HG03280 (cell line): ENCODE measurements at regions not wholly inside any gene's neighbourhood (a gene's known extent, or its start where the extent isn't known, plus 50 kb on each side); places are given as distances from the start of the nearest gene placed in this dataset.
"Not testable (repeated sequence)": the region's sequence is repeated elsewhere in the genome, so short reads cannot be mapped to it uniquely, and the experiment has no call there.

Source experiments
- ATAC-seq: cut with Tn5 transposase; IDR thresholded peaks from one replicate; pipeline ENCODE4 v1.9.1; 2021; ENCODE audit warnings: mild to moderate bottlenecking, moderate library complexity; ENCODE audit not compliant: unreplicated experiment

- no peak for ATAC-seq
Observed at GRCh38 chr5:130616161-130616560, 548.9 kb downstream of the HINT1 start.

GRCh38 chr5:130605234-130605633 lies 559.8 kb downstream of the HINT1 start:
- no peak for ATAC-seq

GRCh38 chr5:130596647-130597046 lies 568.4 kb downstream of the HINT1 start:
- ATAC-seq, result not testable (repeated sequence)

- ATAC-seq, result no peak
Observed at GRCh38 chr5:130580264-130580663, 584.8 kb downstream of the HINT1 start.

GRCh38 chr5:130578354-130578753 lies 586.7 kb downstream of the HINT1 start:
- no peak for ATAC-seq

GRCh38 chr5:130571076-130571475 lies 594.0 kb downstream of the HINT1 start:
- no peak for ATAC-seq

- no peak for ATAC-seq
Observed at GRCh38 chr5:130568791-130569190, 596.3 kb downstream of the HINT1 start.

- ATAC-seq, result no peak
Observed at GRCh38 chr5:130555429-130555828, 609.6 kb downstream of the HINT1 start.

- no peak for ATAC-seq
Observed at GRCh38 chr5:130550562-130550928, 614.5 kb downstream of the HINT1 start.

GRCh38 chr5:130549884-130550561 lies 615.0 kb downstream of the HINT1 start:
- no peak for ATAC-seq

- no peak for ATAC-seq
Observed at GRCh38 chr5:130546211-130546610, 618.8 kb downstream of the HINT1 start.

GRCh38 chr5:130545291-130545690 lies 619.8 kb downstream of the HINT1 start:
- no peak for ATAC-seq

- no peak for ATAC-seq
Observed at GRCh38 chr5:130541617-130542221, 623.3 kb downstream of the HINT1 start.

- no peak for ATAC-seq
Observed at GRCh38 chr5:130536691-130537090, 628.4 kb downstream of the HINT1 start.

- ATAC-seq, result no peak
Observed at GRCh38 chr5:130532786-130533185, 628.5 kb downstream of the CHSY3 start.

GRCh38 chr5:130529511-130530485 lies 625.5 kb downstream of the CHSY3 start:
- no peak for ATAC-seq

- ATAC-seq, result no peak
Observed at GRCh38 chr5:130529111-130529510, 624.8 kb downstream of the CHSY3 start.

GRCh38 chr5:130528474-130528873 lies 624.2 kb downstream of the CHSY3 start:
- ATAC-seq, result no peak

- no peak for ATAC-seq
Observed at GRCh38 chr5:130526708-130527107, 622.4 kb downstream of the CHSY3 start.

GRCh38 chr5:130520211-130520610 lies 615.9 kb downstream of the CHSY3 start:
- ATAC-seq, result no peak

GRCh38 chr5:130514984-130515690 lies 610.9 kb downstream of the CHSY3 start:
- no peak for ATAC-seq
